A549 (cell line): ENCODE measurements at regions not wholly inside any gene's neighbourhood (a gene's known extent, or its start where the extent isn't known, plus 50 kb on each side); places are given as distances from the start of the nearest gene placed in this dataset.
A peak's percentile ranks its signal among the peaks of the same experiment; 100 is the strongest.

ENCODE experiments used
- ATAC-seq, 2 experiments: fragments of 200-7000 bp in 1 of 2; fragments of >200 bp in 1 of 2; cut with Nextera tagmentation in 1 of 2; cut with Tn5 transposase in 1 of 2; 3 replicates each; pipeline versions ENCODE4 v1.8.0 to v1.9.1; 2018 to 2020; ENCODE audit warnings: mild to moderate bottlenecking in 1 of 2, moderate library complexity in 1 of 2
- CTCF ChIA-PET: fragments of 300-600 bp; sonication (Branson Sonifier 250); formaldehyde crosslinking; extraction: SDS; loops from one replicate; lab custom pipeline; 2021; ENCODE audit warnings: antibody characterized with exemption, inconsistent platforms; lab: Yijun Ruan, JAX
- POLR2A ChIA-PET: fragments of 350-600 bp; formaldehyde crosslinking; extraction: SDS; loops from one replicate; lab custom pipeline; 2021; ENCODE audit warnings: antibody characterized with exemption, inconsistent platforms; lab: Yijun Ruan, JAX
- DNase-seq, 2 experiments: peaks; one replicate each; pipeline versions ENCODE4 v3.0.0 to v3.0.0-alpha.2; 2011 to 2016; ENCODE audit warnings: low read depth in 1 of 2, low spot score in 1 of 2
- FAIRE-seq: peaks from 2 replicates; lab custom pipeline; 2011; peaks lifted over from hg19 to GRCh38; lab: Jason Lieb, UNC
- H3K27ac ChIP-seq, 2 experiments: fragments of >200 bp; sonication (Bioruptor Twin); formaldehyde crosslinking; 3 replicates each; pipeline ENCODE4 v1.5.1; 2016 to 2017
- H3K4me1 ChIP-seq: fragments of >200 bp; sonication (Bioruptor Twin); formaldehyde crosslinking; 3 replicates; pipeline ENCODE4 v1.6.1; 2016
- H3K4me2 ChIP-seq: fragments of >200 bp; sonication (Bioruptor Twin); formaldehyde crosslinking; 3 replicates; pipeline ENCODE4 v1.6.1; 2016
- H3K4me3 ChIP-seq: fragments of >200 bp; sonication (Bioruptor Twin); formaldehyde crosslinking; 3 replicates; pipeline ENCODE4 v1.5.1; 2016
- H3K9me3 ChIP-seq: fragments of >200 bp; sonication (Bioruptor Twin); formaldehyde crosslinking; 3 replicates; pipeline ENCODE4 v1.6.1; 2016
- BHLHE40 ChIP-seq: IDR thresholded peaks from 2 replicates; pipeline ENCODE4 v1.6.1; 2012; ENCODE audit warnings: low read depth, low read length, inconsistent platforms
- CHD2 ChIP-seq: fragments of 150-350 bp; IDR thresholded peaks from 2 replicates; pipeline ENCODE4 v1.6.1; 2014; ENCODE audit warnings: low read length; ENCODE audit not compliant: partially characterized antibody
- EHF ChIP-seq: fragments of 250-450 bp; sonication (Bioruptor Pico); IDR thresholded peaks from 2 replicates; pipeline ENCODE4 v1.5.0; 2020; ENCODE audit warnings: mild to moderate bottlenecking
- EP300 ChIP-seq, 2 experiments: fragments of >200 bp; sonication (Bioruptor Twin); formaldehyde crosslinking; IDR thresholded peaks; 2 replicates in 1 of 2; 3 replicates in 1 of 2; pipeline ENCODE4 v1.6.1; 2016 to 2017
- ESRRA ChIP-seq: fragments of 150-350 bp; IDR thresholded peaks from 2 replicates; pipeline ENCODE4 v1.6.1; 2014; ENCODE audit warnings: mild to moderate bottlenecking, low read length, borderline replicate concordance
- FOSB ChIP-seq: fragments of 250-450 bp; sonication (Bioruptor Pico); IDR thresholded peaks from 2 replicates; pipeline ENCODE4 v1.5.0; 2020; ENCODE audit warnings: mild to moderate bottlenecking, moderate library complexity
- FOSL2 ChIP-seq, 2 experiments: fragments of 450-650 bp in 1 of 2; fragments of >200 bp in 1 of 2; sonication (Bioruptor Twin) in 1 of 2; formaldehyde crosslinking; IDR thresholded peaks; 2 replicates each; pipeline versions ENCODE4 v1.5.0 to v1.6.1; 2016 to 2020; ENCODE audit warnings: mild to moderate bottlenecking in 1 of 2, moderate library complexity in 1 of 2
- GATA3 ChIP-seq: IDR thresholded peaks from 2 replicates; pipeline ENCODE4 v1.6.1; 2012; ENCODE audit warnings: borderline replicate concordance
- HEYL ChIP-seq: fragments of 250-450 bp; sonication (Bioruptor Pico); IDR thresholded peaks from 2 replicates; pipeline ENCODE4 v1.8.0; 2021; ENCODE audit warnings: mild to moderate bottlenecking, moderate library complexity
- HOXA7 ChIP-seq: fragments of 250-450 bp; sonication (Bioruptor Pico); IDR thresholded peaks from 2 replicates; pipeline ENCODE4 v1.5.0; 2020; ENCODE audit warnings: mild to moderate bottlenecking, moderate library complexity
- HOXB13 ChIP-seq: fragments of 250-450 bp; sonication (Bioruptor Pico); IDR thresholded peaks from 2 replicates; pipeline ENCODE4 v1.5.0; 2020; ENCODE audit warnings: low read depth, mild to moderate bottlenecking, moderate library complexity
- JUNB ChIP-seq: fragments of >200 bp; sonication (Bioruptor Twin); formaldehyde crosslinking; IDR thresholded peaks from 2 replicates; pipeline ENCODE4 v1.6.1; 2016
- KDM5A ChIP-seq: fragments of 200-600 bp; sonication (generic); IDR thresholded peaks from 2 replicates; pipeline ENCODE4 v1.6.1; 2016; ENCODE audit warnings: antibody characterized with exemption, mild to moderate bottlenecking
- MAFK ChIP-seq: fragments of 450-650 bp; IDR thresholded peaks from 2 replicates; pipeline ENCODE4 v1.6.1; 2014; ENCODE audit not compliant: partially characterized antibody
- NFE2L2 ChIP-seq: fragments of 150-350 bp; conservative IDR thresholded peaks from 2 replicates; pipeline ENCODE4 v1.6.1; 2014; ENCODE audit warnings: low read length
- SREBF2 ChIP-seq: fragments of 450-650 bp; IDR thresholded peaks from 2 replicates; pipeline ENCODE4 v1.6.1; 2014; ENCODE audit warnings: mild to moderate bottlenecking, moderate library complexity
- TFCP2L1 ChIP-seq: fragments of 250-450 bp; sonication (Bioruptor Pico); IDR thresholded peaks from 2 replicates; pipeline ENCODE4 v1.5.0; 2021; ENCODE audit warnings: mild to moderate bottlenecking
- ZC3H11A ChIP-seq: fragments of 450-650 bp; IDR thresholded peaks from 2 replicates; pipeline ENCODE4 v1.6.1; 2014; ENCODE audit warnings: antibody characterized with exemption, mild to moderate bottlenecking
- ZFP36 ChIP-seq: fragments of 450-650 bp; IDR thresholded peaks from 2 replicates; pipeline ENCODE4 v1.6.1; 2014; ENCODE audit warnings: borderline replicate concordance; ENCODE audit not compliant: partially characterized antibody
- ZNF302 ChIP-seq: fragments of 250-450 bp; sonication (Bioruptor Pico); IDR thresholded peaks from 2 replicates; pipeline ENCODE4 v1.9.0; 2021; ENCODE audit warnings: inconsistent platforms, mild to moderate bottlenecking, moderate library complexity
- WGBS: methylation state at CpG from one replicate; pipeline ENCODE4 v1.1.6; 2017; ENCODE audit errors: missing lambda C conversion rate; 5-methylcytosine and 5-hydroxymethylcytosine counted together
- TF ChIP-seq, protein P1 (sequence below): fragments of 250-450 bp; sonication (Bioruptor Pico); IDR thresholded peaks from 2 replicates; pipeline ENCODE4 v1.5.0; 2020; ENCODE audit warnings: low read depth, mild to moderate bottlenecking, moderate library complexity
- TF ChIP-seq, protein P2 (sequence below): IDR thresholded peaks from 2 replicates; pipeline ENCODE4 v1.6.1; 2012
- TF ChIP-seq, protein P3 (sequence below): fragments of 150-350 bp; IDR thresholded peaks from 2 replicates; pipeline ENCODE4 v1.6.1; 2014; ENCODE audit warnings: low read depth, mild to moderate bottlenecking, low read length
- TF ChIP-seq, protein P4 (sequence below): fragments of 250-450 bp; sonication (Bioruptor Pico); IDR thresholded peaks from 2 replicates; pipeline ENCODE4 v1.5.0; 2021; ENCODE audit warnings: mild to moderate bottlenecking, moderate library complexity, borderline replicate concordance

DNA sequence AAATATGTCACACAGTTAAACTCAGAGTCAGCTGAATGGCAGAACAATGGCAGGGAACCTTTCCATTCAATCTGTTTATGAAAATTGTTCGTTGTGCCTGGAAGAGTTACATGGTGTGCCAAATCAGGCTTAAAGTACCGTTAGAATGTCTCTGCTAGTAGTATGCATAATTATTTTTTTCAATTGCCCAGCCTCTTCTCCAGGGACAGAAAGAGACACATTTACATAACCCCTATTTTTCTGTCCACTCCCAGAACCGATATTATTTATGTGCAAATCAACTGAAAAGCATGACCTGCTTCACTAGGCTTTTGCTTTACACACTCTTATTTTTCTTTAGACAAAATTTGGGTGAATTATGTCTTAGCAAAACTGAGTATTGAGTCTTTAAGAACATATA, 459.1 kb downstream of the EFNA5 start:
- no peak for FAIRE-seq
- TF ChIP-seq, protein P1, sequence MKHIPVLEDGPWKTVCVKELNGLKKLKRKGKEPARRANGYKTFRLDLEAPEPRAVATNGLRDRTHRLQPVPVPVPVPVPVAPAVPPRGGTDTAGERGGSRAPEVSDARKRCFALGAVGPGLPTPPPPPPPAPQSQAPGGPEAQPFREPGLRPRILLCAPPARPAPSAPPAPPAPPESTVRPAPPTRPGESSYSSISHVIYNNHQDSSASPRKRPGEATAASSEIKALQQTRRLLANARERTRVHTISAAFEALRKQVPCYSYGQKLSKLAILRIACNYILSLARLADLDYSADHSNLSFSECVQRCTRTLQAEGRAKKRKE (CRISPR knock-in tag), result no peak
- TF ChIP-seq CHD2 (no peak), MAFK (no peak), FOSL2 (IDR thresholded peaks at IDR 0.05) (no peak), FOSL2 (CRISPR knock-in tag; IDR thresholded peaks at IDR 0.05) (no peak), ESRRA (no peak)
- TF ChIP-seq, all 56 proteins: peak for 0
- no peaks in the 10 kb centered on the region for H3K4me1 ChIP-seq
- POLR2A ChIA-PET, result no interaction called here
- H3K27ac ChIP-seq, result no peak overlapping the region
- WGBS, result 82% methylated on average over 3 of the region's 3 CpGs
- no peak overlapping the region for H3K4me2 ChIP-seq
- CTCF ChIA-PET, result no interaction called here
- no peaks in the 10 kb centered on the region for H3K9me3 ChIP-seq
- DNase-seq (no peak), ATAC-seq (no peak)
- no peak overlapping the region for H3K4me3 ChIP-seq

DNA sequence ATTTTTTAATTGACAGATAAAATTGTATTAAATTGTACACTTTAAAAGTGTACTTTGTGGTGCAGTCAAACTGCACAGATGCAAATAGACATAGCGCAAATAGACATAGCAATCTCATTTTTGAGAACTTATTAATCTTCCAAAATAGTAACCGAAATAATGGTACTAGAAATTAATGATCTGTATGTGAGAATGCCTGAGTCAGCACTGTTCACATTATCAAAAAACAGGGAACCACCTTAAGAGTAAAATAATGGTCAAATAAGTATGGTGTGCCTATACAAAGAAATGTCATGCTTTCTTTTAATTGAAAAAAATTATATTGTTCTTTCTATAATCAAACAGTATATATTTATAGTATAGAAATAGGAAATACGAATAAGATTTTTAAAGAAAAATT, 461.9 kb downstream of the EFNA5 start:
- no peak for FAIRE-seq
- POLR2A ChIA-PET, result no interaction called here
- no peak overlapping the region for H3K27ac ChIP-seq
- H3K4me1 ChIP-seq, result no peaks in the 10 kb centered on the region
- CTCF ChIA-PET, result no interaction called here
- no peak overlapping the region for H3K4me3 ChIP-seq
- 93% methylated on average over 3 of the region's 3 CpGs for WGBS
- DNase-seq, result no peak
- no peak overlapping the region for H3K4me2 ChIP-seq
- no peak for ATAC-seq
- TF ChIP-seq FOSB (CRISPR knock-in tag) (no peak), MAFK (peak; percentile 75)
- no peaks in the 10 kb centered on the region for H3K9me3 ChIP-seq

DNA sequence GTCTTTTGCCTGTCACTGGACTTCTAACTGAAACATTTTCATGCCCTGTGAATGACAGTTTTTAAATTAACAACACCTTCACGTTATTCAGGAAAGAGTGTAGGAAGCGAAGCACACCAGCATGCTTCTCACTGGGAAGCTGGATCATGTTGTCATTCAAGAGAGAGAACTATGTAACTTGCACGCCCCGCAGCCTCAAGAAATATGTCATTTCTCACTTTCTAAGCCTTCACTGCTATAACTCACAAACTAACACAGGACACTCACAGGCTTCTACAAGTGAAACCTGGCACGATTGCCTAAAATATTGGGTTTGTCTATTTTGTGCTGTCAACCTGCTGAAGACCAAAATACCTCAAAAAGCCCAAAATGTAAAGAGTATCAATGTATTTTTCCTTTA, 466.3 kb downstream of the EFNA5 start:
- H3K4me3 ChIP-seq, result no peak overlapping the region
- H3K4me1 ChIP-seq, result no peaks in the 10 kb centered on the region
- ChIA-PET POLR2A (no interaction called here), CTCF (interaction anchor here (1.5 kb wide), 1 partner anchor 1440 kb away, joined by 3 read pairs; no protein-coding TSS in a partner anchor)
- ATAC-seq (no peak), DNase-seq (no peak), FAIRE-seq (no peak)
- 87% methylated on average over 5 of the region's 5 CpGs for WGBS
- H3K27ac ChIP-seq, result no peak overlapping the region
- no peak for TF ChIP-seq MAFK
- no peak for TF ChIP-seq BHLHE40
- no peak for TF ChIP-seq EP300 (IDR thresholded peaks at IDR 0.05)
- TF ChIP-seq ZFP36, result no peak
- TF ChIP-seq, protein P2, sequence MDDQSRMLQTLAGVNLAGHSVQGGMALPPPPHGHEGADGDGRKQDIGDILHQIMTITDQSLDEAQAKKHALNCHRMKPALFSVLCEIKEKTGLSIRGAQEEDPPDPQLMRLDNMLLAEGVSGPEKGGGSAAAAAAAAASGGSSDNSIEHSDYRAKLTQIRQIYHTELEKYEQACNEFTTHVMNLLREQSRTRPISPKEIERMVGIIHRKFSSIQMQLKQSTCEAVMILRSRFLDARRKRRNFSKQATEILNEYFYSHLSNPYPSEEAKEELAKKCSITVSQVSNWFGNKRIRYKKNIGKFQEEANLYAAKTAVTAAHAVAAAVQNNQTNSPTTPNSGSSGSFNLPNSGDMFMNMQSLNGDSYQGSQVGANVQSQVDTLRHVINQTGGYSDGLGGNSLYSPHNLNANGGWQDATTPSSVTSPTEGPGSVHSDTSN, result no peak
- no peak for TF ChIP-seq HOXB13
- H3K9me3 ChIP-seq, result no peaks in the 10 kb centered on the region
- H3K4me2 ChIP-seq, result no peak overlapping the region

DNA sequence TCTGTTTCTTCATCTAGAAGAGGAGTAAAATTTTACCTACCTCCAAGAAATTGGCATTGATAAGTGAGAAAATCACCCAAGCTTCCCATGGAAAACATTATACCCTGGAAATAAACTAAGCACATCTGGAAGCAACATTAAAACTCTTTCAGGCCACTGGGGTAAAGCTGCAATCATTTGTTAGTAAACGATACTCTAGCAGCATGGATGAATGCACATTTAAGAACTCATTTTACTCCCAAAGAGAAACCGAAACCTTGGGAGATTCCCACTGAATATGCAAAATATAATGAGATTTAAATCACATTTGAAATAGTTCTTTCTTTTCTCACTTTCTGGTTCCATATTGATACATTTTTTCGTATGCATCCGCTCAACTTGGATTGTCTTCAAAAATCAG, 467.5 kb downstream of the EFNA5 start:
- 93% methylated on average over 4 of the region's 4 CpGs for WGBS
- no peaks in the 10 kb centered on the region for H3K9me3 ChIP-seq
- no peaks in the 10 kb centered on the region for H3K4me1 ChIP-seq
- FAIRE-seq (no peak), DNase-seq (no peak), ATAC-seq (no peak)
- ChIA-PET POLR2A (no interaction called here), CTCF (interaction anchor here (1.5 to 2.0 kb wide), 2 partner anchors 45 to 1439 kb away, joined by 3 to 6 read pairs; no protein-coding TSS in a partner anchor)
- H3K4me2 ChIP-seq, result no peak overlapping the region
- no peak overlapping the region for H3K27ac ChIP-seq
- no peak overlapping the region for H3K4me3 ChIP-seq
- TF ChIP-seq KDM5A, result no peak
- TF ChIP-seq, protein P3, sequence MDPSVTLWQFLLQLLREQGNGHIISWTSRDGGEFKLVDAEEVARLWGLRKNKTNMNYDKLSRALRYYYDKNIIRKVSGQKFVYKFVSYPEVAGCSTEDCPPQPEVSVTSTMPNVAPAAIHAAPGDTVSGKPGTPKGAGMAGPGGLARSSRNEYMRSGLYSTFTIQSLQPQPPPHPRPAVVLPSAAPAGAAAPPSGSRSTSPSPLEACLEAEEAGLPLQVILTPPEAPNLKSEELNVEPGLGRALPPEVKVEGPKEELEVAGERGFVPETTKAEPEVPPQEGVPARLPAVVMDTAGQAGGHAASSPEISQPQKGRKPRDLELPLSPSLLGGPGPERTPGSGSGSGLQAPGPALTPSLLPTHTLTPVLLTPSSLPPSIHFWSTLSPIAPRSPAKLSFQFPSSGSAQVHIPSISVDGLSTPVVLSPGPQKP, result no peak
- TF ChIP-seq, protein P2, result no peak
- no peak for TF ChIP-seq EHF (CRISPR knock-in tag)
- TF ChIP-seq NFE2L2, result no peak
- TF ChIP-seq JUNB, result no peak
- no peak for TF ChIP-seq HOXA7
- no peak for TF ChIP-seq SREBF2
- TF ChIP-seq ZC3H11A, result no peak
- no peak for TF ChIP-seq GATA3
- TF ChIP-seq, protein P4, sequence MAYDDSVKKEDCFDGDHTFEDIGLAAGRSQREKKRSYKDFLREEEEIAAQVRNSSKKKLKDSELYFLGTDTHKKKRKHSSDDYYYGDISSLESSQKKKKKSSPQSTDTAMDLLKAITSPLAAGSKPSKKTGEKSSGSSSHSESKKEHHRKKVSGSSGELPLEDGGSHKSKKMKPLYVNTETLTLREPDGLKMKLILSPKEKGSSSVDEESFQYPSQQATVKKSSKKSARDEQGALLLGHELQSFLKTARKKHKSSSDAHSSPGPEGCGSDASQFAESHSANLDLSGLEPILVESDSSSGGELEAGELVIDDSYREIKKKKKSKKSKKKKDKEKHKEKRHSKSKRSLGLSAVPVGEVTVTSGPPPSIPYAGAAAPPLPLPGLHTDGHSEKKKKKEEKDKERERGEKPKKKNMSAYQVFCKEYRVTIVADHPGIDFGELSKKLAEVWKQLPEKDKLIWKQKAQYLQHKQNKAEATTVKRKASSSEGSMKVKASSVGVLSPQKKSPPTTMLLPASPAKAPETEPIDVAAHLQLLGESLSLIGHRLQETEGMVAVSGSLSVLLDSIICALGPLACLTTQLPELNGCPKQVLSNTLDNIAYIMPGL (CRISPR knock-in tag), result no peak
- no peak for TF ChIP-seq HEYL (CRISPR knock-in tag)
- no peak for TF ChIP-seq TFCP2L1 (CRISPR knock-in tag)
- TF ChIP-seq, protein P1 (CRISPR knock-in tag), result no peak
- TF ChIP-seq ZNF302, result no peak
